HCT116 (cell line): ENCODE measurements at regions not wholly inside any gene's neighbourhood (a gene's known extent, or its start where the extent isn't known, plus 50 kb on each side); places are given as distances from the start of the nearest gene placed in this dataset.

Experiments
- ATAC-seq: fragments of 200-7000 bp; cut with Tn5 transposase; 2 replicates; pipeline ENCODE4 v1.9.1; 2020; ENCODE audit warnings: mild to moderate bottlenecking, moderate library complexity
- BruUV-seq: library from RNA; stranded (reverse); fragments of 400-500 nt; replicated peaks from 2 replicates; lab custom pipeline; 2021; lab: Mats Ljungman, UMichigan
- CTCF ChIA-PET: fragments of 300-600 bp; sonication (Branson Sonifier 250); formaldehyde crosslinking; loops from one replicate; lab custom pipeline; 2021; ENCODE audit warnings: antibody characterized with exemption; lab: Charles Lee
- POLR2A ChIA-PET: fragments of 300-600, 350-600 bp; sonication (Branson Sonifier 250); formaldehyde crosslinking; loops from one replicate; lab custom pipeline; 2021; ENCODE audit warnings: antibody characterized with exemption; lab: Charles Lee
- RAD21 ChIA-PET, 2 experiments: fragments of 300-600 bp; sonication (Branson Sonifier 250); formaldehyde crosslinking; loops; one replicate each; lab custom pipeline; 2023; ENCODE audit warnings: low total read pairs in 2 of 2; ENCODE audit not compliant: uncharacterized antibody in 2 of 2, unreplicated experiment in 2 of 2, low non-redundant PET in 1 of 2; lab: Charles Lee
- DNase-seq: peaks from one replicate; pipeline ENCODE4 v3.0.0-alpha.2; 2010; ENCODE audit warnings: low read depth, low spot score
- H2AFZ ChIP-seq: fragments of 200-600 bp; shearing (Covaris generic), sonication (generic); 2 replicates; pipeline ENCODE4 v1.6.1; 2017; ENCODE audit warnings: low read depth, mixed run types, mixed read lengths, antibody characterized with exemption, low read length; ENCODE audit not compliant: poor library complexity, severe bottlenecking
- H3K27ac ChIP-seq: 2 replicates; pipeline ENCODE4 v1.5.1; 2012; ENCODE audit warnings: low read depth, low read length
- H3K27me3 ChIP-seq: fragments of 200-600 bp; sonication (generic); 2 replicates; pipeline ENCODE4 v1.6.1; 2016; ENCODE audit warnings: mixed run types, low read length, mixed read lengths; ENCODE audit not compliant: insufficient read depth
- H3K36me3 ChIP-seq, 2 experiments: fragments of 200-500 bp in 1 of 2; fragments of 200-600 bp in 1 of 2; sonication (Bioruptor generic) in 1 of 2; sonication (generic) in 1 of 2; 2 replicates each; pipeline versions ENCODE4 v1.5.1 to v1.6.1; 2014 to 2016; ENCODE audit warnings: low read length in 2 of 2, inconsistent platforms in 1 of 2, mixed read lengths in 1 of 2, mixed run types in 1 of 2; ENCODE audit not compliant: insufficient read depth in 2 of 2, control insufficient read depth in 1 of 2
- H3K4me1 ChIP-seq, 2 experiments: fragments of 200-600 bp in 1 of 2; sonication (generic) in 1 of 2; 2 replicates each; pipeline versions ENCODE4 v1.5.1 to v1.6.1; 2012 to 2017; ENCODE audit warnings: low read length in 2 of 2, inconsistent platforms in 1 of 2, mild to moderate bottlenecking in 1 of 2, mixed read lengths in 1 of 2, mixed run types in 1 of 2, moderate library complexity in 1 of 2; ENCODE audit not compliant: insufficient read depth in 2 of 2, control insufficient read depth in 1 of 2
- H3K4me2 ChIP-seq: fragments of 200-600 bp; sonication (generic); 2 replicates; pipeline ENCODE4 v1.6.1; 2017; ENCODE audit warnings: mixed run types, low read length, mixed read lengths
- H3K4me3 ChIP-seq, 2 experiments: fragments of 200-600 bp in 1 of 2; sonication (generic) in 1 of 2; replicated peaks in 1 of 2; 2 replicates each; pipeline ENCODE4 v1.5.1; 2011 to 2016; ENCODE audit warnings: low read length in 2 of 2, control low read depth in 1 of 2, low read depth in 1 of 2, mild to moderate bottlenecking in 1 of 2, mixed read lengths in 1 of 2, mixed run types in 1 of 2
- H3K79me2 ChIP-seq: fragments of 200-600 bp; sonication (generic); 2 replicates; pipeline ENCODE4 v1.6.1; 2017; ENCODE audit warnings: mild to moderate bottlenecking, mixed run types, low read length, moderate library complexity, mixed read lengths; ENCODE audit not compliant: insufficient read depth
- H3K9ac ChIP-seq: fragments of 200-600 bp; sonication (generic); 2 replicates; pipeline ENCODE4 v1.6.1; 2016; ENCODE audit warnings: low read length, mixed read lengths
- H3K9me2 ChIP-seq: fragments of 200-600 bp; sonication (generic), shearing (Covaris generic); 2 replicates; pipeline ENCODE4 v1.6.1; 2017; ENCODE audit warnings: mixed run types, mild to moderate bottlenecking, moderate library complexity; ENCODE audit not compliant: insufficient read depth
- H3K9me3 ChIP-seq, 2 experiments: fragments of 200-500 bp in 1 of 2; fragments of 200-600 bp in 1 of 2; sonication (Bioruptor generic) in 1 of 2; sonication (generic) in 1 of 2; 2 replicates each; pipeline ENCODE4 v1.6.1; 2014 to 2017; ENCODE audit warnings: low read length in 2 of 2, mixed read lengths in 2 of 2, inconsistent platforms in 1 of 2, low read depth in 1 of 2, mild to moderate bottlenecking in 1 of 2, mixed run types in 1 of 2, moderate library complexity in 1 of 2; ENCODE audit not compliant: control insufficient read depth in 1 of 2, insufficient read depth in 1 of 2
- H4K20me1 ChIP-seq: fragments of 200-600 bp; sonication (generic), shearing (Covaris generic); 2 replicates; pipeline ENCODE4 v1.6.1; 2017; ENCODE audit warnings: mixed run types, mild to moderate bottlenecking, moderate library complexity; ENCODE audit not compliant: insufficient read depth
- EGR1 ChIP-seq: IDR thresholded peaks from 2 replicates; pipeline ENCODE4 v1.6.1; 2012; ENCODE audit warnings: low read depth
- EZH2 ChIP-seq: fragments of 200-600 bp; sonication (generic); IDR thresholded peaks from 2 replicates; pipeline ENCODE4 v1.6.1; 2017; ENCODE audit warnings: antibody characterized with exemption, mixed run types
- FOSL1 ChIP-seq: IDR thresholded peaks from 2 replicates; pipeline ENCODE4 v1.6.1; 2012; ENCODE audit warnings: low read depth
- JUND ChIP-seq: IDR thresholded peaks from 2 replicates; pipeline ENCODE4 v1.6.1; 2012
- POLR2A ChIP-seq: IDR thresholded peaks from 2 replicates; pipeline ENCODE4 v1.7.0; 2011; ENCODE audit warnings: borderline replicate concordance; ENCODE audit not compliant: insufficient read depth, insufficient read length; ENCODE audit errors: extremely low read depth
- RAD21 ChIP-seq: IDR thresholded peaks from 2 replicates; pipeline ENCODE4 v1.6.1; 2012; ENCODE audit warnings: low read depth, mild to moderate bottlenecking
- SIN3A ChIP-seq: IDR thresholded peaks from 2 replicates; pipeline ENCODE4 v1.6.1; 2012; ENCODE audit warnings: low read depth
- SP1 ChIP-seq: IDR thresholded peaks from 2 replicates; pipeline ENCODE4 v1.6.1; 2012; ENCODE audit warnings: low read depth
- SRF ChIP-seq: IDR thresholded peaks from 2 replicates; pipeline ENCODE4 v1.6.1; 2012; ENCODE audit warnings: low read depth
- intact Hi-C: fragments of 100-400 bp; cut with micrococcal nuclease; formaldehyde crosslinking; loops from 2 replicates; pipeline ENCODE4 v1.10.0; 2022

GRCh38 chr6:150766201-150766997, 99.1 kb upstream of the MTHFD1L start (continued):
- TF ChIP-seq FOSL1, result no peak

GRCh38 chr6:150767161-150767560, 98.3 kb upstream of the MTHFD1L start:
- H3K79me2 ChIP-seq, result no peaks in the 10 kb centered on the region
- intact Hi-C loops, result no loop called here
- no peak overlapping the region for H3K9ac ChIP-seq
- TF ChIP-seq RAD21, result no peak
- no peak for TF ChIP-seq EGR1
- H3K9me2 ChIP-seq, result no peaks in the 10 kb centered on the region
- ATAC-seq, result no peak
- no peaks in the 10 kb centered on the region for H3K27me3 ChIP-seq
- H3K4me1 ChIP-seq, result no peaks in the 10 kb centered on the region
- POLR2A ChIA-PET, result no interaction called here
- BruUV-seq, result no TSS peak
- H3K4me2 ChIP-seq, result no peak overlapping the region
- H3K27ac ChIP-seq, result no peak overlapping the region
- no peak overlapping the region for H3K4me3 ChIP-seq
- no peak overlapping the region for H2AFZ ChIP-seq
- H4K20me1 ChIP-seq, result no peaks in the 10 kb centered on the region
- no peak for DNase-seq
- CTCF ChIA-PET, result no interaction called here
- no peaks in the 10 kb centered on the region for H3K9me3 ChIP-seq
- no peaks in the 10 kb centered on the region for H3K36me3 ChIP-seq
- RAD21 ChIA-PET, result no interaction called here

DNA sequence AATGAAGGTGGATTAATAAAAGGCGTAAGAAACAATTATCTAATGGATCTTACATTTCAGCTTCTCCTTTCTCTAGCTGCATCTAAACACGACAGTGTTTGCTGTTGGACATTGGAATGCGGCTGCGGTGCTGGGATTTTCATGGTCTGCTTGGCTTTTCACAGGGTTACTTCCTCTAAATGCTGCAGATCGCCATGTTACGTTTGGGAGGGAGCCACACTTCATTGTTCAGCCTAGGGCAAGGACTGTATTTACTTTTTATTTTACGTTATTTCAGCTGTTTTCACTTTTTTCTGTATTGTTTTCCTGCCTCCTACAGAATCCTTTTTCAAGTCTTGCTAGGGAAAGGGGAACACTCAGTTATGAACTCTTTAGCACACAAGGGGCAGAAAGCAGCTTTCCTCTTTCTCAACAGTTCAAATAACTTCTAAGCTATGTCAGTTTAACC, 97.9 kb upstream of the MTHFD1L start:
- ATAC-seq (no peak), DNase-seq (no peak)
- H3K27ac ChIP-seq, result no peak overlapping the region
- no peaks in the 10 kb centered on the region for H4K20me1 ChIP-seq
- CTCF ChIA-PET, result no interaction called here
- no peaks in the 10 kb centered on the region for H3K9me2 ChIP-seq
- RAD21 ChIA-PET, result no interaction called here
- no peak overlapping the region for H3K9ac ChIP-seq
- H3K4me2 ChIP-seq, result no peak overlapping the region
- no peaks in the 10 kb centered on the region for H3K4me1 ChIP-seq
- no TSS peak for BruUV-seq
- TF ChIP-seq FOSL1, result no peak
- TF ChIP-seq EZH2, result no peak
- no peak for TF ChIP-seq RAD21
- TF ChIP-seq SP1, result no peak
- TF ChIP-seq SIN3A, result no peak
- TF ChIP-seq SRF, result no peak
- TF ChIP-seq POLR2A, result no peak
- no peak for TF ChIP-seq JUND
- no peak for TF ChIP-seq EGR1
- H3K27me3 ChIP-seq, result no peaks in the 10 kb centered on the region
- POLR2A ChIA-PET, result no interaction called here
- no peak overlapping the region for H3K4me3 ChIP-seq
- intact Hi-C loops, result no loop called here
- H2AFZ ChIP-seq, result no peak overlapping the region
- H3K79me2 ChIP-seq, result no peaks in the 10 kb centered on the region
- H3K36me3 ChIP-seq, result no peaks in the 10 kb centered on the region
- no peaks in the 10 kb centered on the region for H3K9me3 ChIP-seq
